SK-N-SH treated with all-trans-retinoic acid at 6 μM for 48 hours (cell line): ENCODE measurements at regions not wholly inside any gene's neighbourhood (a gene's known extent, or its start where the extent isn't known, plus 50 kb on each side); places are given as distances from the start of the nearest gene placed in this dataset.
"Not testable (repeated sequence)": the region's sequence is repeated elsewhere in the genome, so short reads cannot be mapped to it uniquely, and the experiment has no call there.

Experiments
- ATAC-seq: fragments of 200-7000 bp; cut with Tn5 transposase; 3 replicates; pipeline ENCODE4 v1.9.1; 2020; ENCODE audit warnings: mild to moderate bottlenecking, moderate library complexity
- ARNTL ChIP-seq: fragments of 450-650 bp; formaldehyde crosslinking; IDR thresholded peaks from 2 replicates; pipeline ENCODE4 v1.5.0; 2020; ENCODE audit warnings: low read depth, mild to moderate bottlenecking, moderate library complexity, borderline replicate concordance
- BACH2 ChIP-seq: fragments of 250-450 bp; sonication (Bioruptor Pico); IDR thresholded peaks from 2 replicates; pipeline ENCODE4 v1.9.0; 2021; ENCODE audit warnings: mild to moderate bottlenecking, borderline replicate concordance
- CREB5 ChIP-seq: fragments of 250-450 bp; sonication (Bioruptor Pico); IDR thresholded peaks from 2 replicates; pipeline ENCODE4 v1.5.1; 2020; ENCODE audit warnings: low read depth, mild to moderate bottlenecking, moderate library complexity
- CSDC2 ChIP-seq: fragments of 250-450 bp; sonication (Bioruptor Pico); IDR thresholded peaks from 2 replicates; pipeline ENCODE4 v1.5.0; 2020; ENCODE audit warnings: mild to moderate bottlenecking, moderate library complexity
- ESRRG ChIP-seq: fragments of 250-450 bp; sonication (Bioruptor Pico); IDR thresholded peaks from 2 replicates; pipeline ENCODE4 v1.6.1; 2021; ENCODE audit warnings: mild to moderate bottlenecking
- GLIS3 ChIP-seq: fragments of 250-450 bp; sonication (Bioruptor Pico); IDR thresholded peaks from 2 replicates; pipeline ENCODE4 v1.5.0; 2020; ENCODE audit warnings: mild to moderate bottlenecking, moderate library complexity
- ISL1 ChIP-seq: fragments of 250-450 bp; sonication (Bioruptor Pico); IDR thresholded peaks from 2 replicates; pipeline ENCODE4 v2.1.2; 2022; ENCODE audit warnings: mild to moderate bottlenecking, moderate library complexity
- OSR1 ChIP-seq: fragments of 250-450 bp; sonication (Bioruptor Pico); IDR thresholded peaks from 2 replicates; pipeline ENCODE4 v1.8.0; 2022; ENCODE audit warnings: moderate library complexity, mild to moderate bottlenecking, inconsistent platforms
- PATZ1 ChIP-seq: fragments of 250-450 bp; sonication (Bioruptor Pico); IDR thresholded peaks from 2 replicates; pipeline ENCODE4 v1.8.0; 2020; ENCODE audit warnings: mild to moderate bottlenecking, moderate library complexity, borderline replicate concordance
- RARB ChIP-seq: fragments of 250-450 bp; sonication (Bioruptor Pico); IDR thresholded peaks from 2 replicates; pipeline ENCODE4 v1.8.0; 2021; ENCODE audit warnings: mild to moderate bottlenecking, moderate library complexity
- TCF4 ChIP-seq: fragments of 250-450 bp; sonication (Bioruptor Pico); IDR thresholded peaks from 2 replicates; pipeline ENCODE4 v1.8.0; 2021; ENCODE audit warnings: mild to moderate bottlenecking, moderate library complexity, borderline replicate concordance
- TOX ChIP-seq: fragments of 250-450 bp; sonication (Bioruptor Pico); IDR thresholded peaks from 2 replicates; pipeline ENCODE4 v1.8.0; 2021; ENCODE audit warnings: mild to moderate bottlenecking, moderate library complexity, borderline replicate concordance
- TSHZ2 ChIP-seq: fragments of 250-450 bp; sonication (Bioruptor Pico); IDR thresholded peaks from 2 replicates; pipeline ENCODE4 v1.5.0; 2020; ENCODE audit warnings: mild to moderate bottlenecking, moderate library complexity
- ZC3H10 ChIP-seq: fragments of 250-450 bp; sonication (Bioruptor Pico); IDR thresholded peaks from 2 replicates; pipeline ENCODE4 v1.5.1; 2021; ENCODE audit warnings: mild to moderate bottlenecking, moderate library complexity
- ZFP3 ChIP-seq: fragments of 250-450 bp; sonication (Bioruptor Pico); IDR thresholded peaks from 2 replicates; pipeline ENCODE4 v1.5.0; 2020; ENCODE audit warnings: mild to moderate bottlenecking, moderate library complexity
- ZFP30 ChIP-seq: fragments of 450-650 bp; formaldehyde crosslinking; IDR thresholded peaks from 2 replicates; pipeline ENCODE4 v1.5.0; 2022; ENCODE audit warnings: mild to moderate bottlenecking, moderate library complexity
- ZNF565 ChIP-seq: fragments of 450-650 bp; formaldehyde crosslinking; conservative IDR thresholded peaks from 2 replicates; pipeline ENCODE4 v1.5.0; 2020; ENCODE audit warnings: low read depth, mild to moderate bottlenecking, moderate library complexity
- ZNF70 ChIP-seq: fragments of 450-650 bp; formaldehyde crosslinking; IDR thresholded peaks from 2 replicates; pipeline ENCODE4 v1.5.0; 2020; ENCODE audit warnings: mild to moderate bottlenecking, moderate library complexity
- ZNF8 ChIP-seq: fragments of 450-650 bp; formaldehyde crosslinking; IDR thresholded peaks from 2 replicates; pipeline ENCODE4 v1.5.0; 2020; ENCODE audit warnings: mild to moderate bottlenecking, moderate library complexity
- TF ChIP-seq, protein P1 (sequence below): fragments of 250-450 bp; sonication (Bioruptor Pico); IDR thresholded peaks from 2 replicates; pipeline ENCODE4 v1.5.1; 2021; ENCODE audit warnings: mild to moderate bottlenecking, moderate library complexity

GRCh38 chr12:114152890-114153289 lies 186.8 kb upstream of the RBM19 start:
- no peak for TF ChIP-seq ZNF70 (CRISPR knock-in tag)
- no peak for TF ChIP-seq ZFP3 (CRISPR knock-in tag)
- no peak for TF ChIP-seq TSHZ2 (CRISPR knock-in tag)
- no peak for TF ChIP-seq PATZ1 (CRISPR knock-in tag)
- TF ChIP-seq ZNF8 (CRISPR knock-in tag): no peak
- no peak for TF ChIP-seq GLIS3
- TF ChIP-seq ZC3H10 (CRISPR knock-in tag): no peak
- TF ChIP-seq ESRRG (CRISPR knock-in tag): no peak
- no peak for TF ChIP-seq TOX (CRISPR knock-in tag)
- TF ChIP-seq, protein P1, sequence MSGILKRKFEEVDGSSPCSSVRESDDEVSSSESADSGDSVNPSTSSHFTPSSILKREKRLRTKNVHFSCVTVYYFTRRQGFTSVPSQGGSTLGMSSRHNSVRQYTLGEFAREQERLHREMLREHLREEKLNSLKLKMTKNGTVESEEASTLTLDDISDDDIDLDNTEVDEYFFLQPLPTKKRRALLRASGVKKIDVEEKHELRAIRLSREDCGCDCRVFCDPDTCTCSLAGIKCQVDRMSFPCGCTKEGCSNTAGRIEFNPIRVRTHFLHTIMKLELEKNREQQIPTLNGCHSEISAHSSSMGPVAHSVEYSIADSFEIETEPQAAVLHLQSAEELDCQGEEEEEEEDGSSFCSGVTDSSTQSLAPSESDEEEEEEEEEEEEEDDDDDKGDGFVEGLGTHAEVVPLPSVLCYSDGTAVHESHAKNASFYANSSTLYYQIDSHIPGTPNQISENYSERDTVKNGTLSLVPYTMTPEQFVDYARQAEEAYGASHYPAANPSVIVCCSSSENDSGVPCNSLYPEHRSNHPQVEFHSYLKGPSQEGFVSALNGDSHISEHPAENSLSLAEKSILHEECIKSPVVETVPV: no peak
- no peak for TF ChIP-seq ARNTL (CRISPR knock-in tag)
- TF ChIP-seq OSR1 (CRISPR knock-in tag): no peak
- no peak for TF ChIP-seq ISL1
- TF ChIP-seq CREB5 (CRISPR knock-in tag): no peak
- TF ChIP-seq ZFP30: no peak

DNA sequence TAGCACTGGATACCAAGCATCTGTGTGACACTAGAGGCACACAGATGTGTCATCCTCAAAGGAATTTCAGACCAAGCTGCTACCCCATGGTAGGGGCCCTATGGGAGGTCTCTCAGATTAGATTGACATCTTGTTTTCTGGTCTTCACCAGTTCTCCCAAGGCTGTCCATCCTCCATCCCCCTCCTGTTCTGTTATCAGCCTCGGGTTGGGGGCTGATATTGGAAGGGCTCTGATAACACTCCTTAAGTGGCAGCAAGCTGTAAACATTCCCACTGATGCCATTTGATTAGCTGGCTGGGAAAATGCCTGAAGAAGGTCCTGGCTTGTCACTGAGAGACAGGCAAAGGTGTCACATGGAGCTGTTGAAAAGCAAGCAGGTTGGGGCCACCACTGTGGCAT lies 185.9 kb upstream of the RBM19 start:
- ATAC-seq: no peak
- no peak for TF ChIP-seq OSR1 (CRISPR knock-in tag)
- TF ChIP-seq, protein P1: no peak
- no peak for TF ChIP-seq CREB5 (CRISPR knock-in tag)
- no peak for TF ChIP-seq BACH2 (CRISPR knock-in tag)
- TF ChIP-seq ARNTL (CRISPR knock-in tag): no peak
- no peak for TF ChIP-seq ZFP3 (CRISPR knock-in tag)
- no peak for TF ChIP-seq ESRRG (CRISPR knock-in tag)
- no peak for TF ChIP-seq CSDC2
- TF ChIP-seq TCF4 (CRISPR knock-in tag): no peak
- TF ChIP-seq PATZ1 (CRISPR knock-in tag): no peak
- no peak for TF ChIP-seq ZNF565 (CRISPR knock-in tag)
- no peak for TF ChIP-seq TOX (CRISPR knock-in tag)
- TF ChIP-seq RARB (CRISPR knock-in tag): no peak

More at GRCh38 chr12:114152890-114153289, 186.8 kb upstream of the RBM19 start:
- no peak for ATAC-seq

DNA sequence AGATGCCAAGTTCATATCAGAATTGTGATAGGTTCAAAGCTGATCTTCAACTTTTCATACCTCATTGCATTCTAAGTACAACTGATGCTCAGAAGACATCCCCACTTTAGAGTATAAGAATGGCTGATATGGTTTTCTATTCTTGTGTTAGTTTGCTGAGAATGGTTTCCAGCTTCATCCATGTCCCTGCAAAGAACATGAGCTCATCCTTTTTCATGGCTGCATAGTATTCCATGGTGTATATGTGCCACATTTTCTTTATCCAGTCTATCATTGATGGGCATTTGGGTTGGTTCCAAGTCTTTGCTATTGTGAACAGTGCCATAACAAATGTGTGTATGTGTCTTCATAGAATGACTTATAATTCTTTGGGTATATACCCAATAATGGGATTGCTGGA lies 184.5 kb upstream of the RBM19 start:
- ATAC-seq: not testable (repeated sequence)
